Loucy (cell line): ENCODE measurements at regions not wholly inside any gene's neighbourhood (a gene's known extent, or its start where the extent isn't known, plus 50 kb on each side); places are given as distances from the start of the nearest gene placed in this dataset.

Experiments
- CTCF ChIP-seq: fragments of 200-600 bp; sonication (generic); conservative IDR thresholded peaks from 2 replicates; pipeline ENCODE4 v1.5.1; 2014; ENCODE audit warnings: mild to moderate bottlenecking, antibody characterized with exemption, low read length
- EZH2phosphoT487 ChIP-seq: fragments of 200-600 bp; IDR thresholded peaks from 2 replicates; pipeline ENCODE4 v1.6.1; 2018; ENCODE audit warnings: antibody characterized with exemption, mild to moderate bottlenecking, moderate library complexity, borderline replicate concordance

DNA sequence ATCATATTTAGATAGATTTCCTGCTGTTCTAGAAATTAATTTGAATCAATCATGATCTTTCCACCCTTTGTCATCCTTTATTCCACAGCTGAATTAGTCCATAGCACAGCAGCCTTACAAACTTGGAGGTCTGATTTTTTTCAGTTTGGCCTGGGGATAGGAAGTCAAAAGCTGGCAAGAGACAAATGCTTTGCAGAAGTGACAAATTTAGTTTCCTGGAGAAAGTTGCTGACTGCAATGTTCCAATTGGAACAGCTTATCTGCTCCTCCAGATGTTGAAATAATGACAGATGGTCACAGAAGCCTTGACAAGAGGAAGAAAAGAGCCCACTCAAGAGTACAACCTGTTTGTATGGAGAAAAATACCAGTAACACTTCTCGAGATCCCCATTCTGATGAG is 1276.1 kb upstream of the CDH8 start:
- TF ChIP-seq CTCF (no peak), EZH2phosphoT487 (no peak)
